Cardiac septum (tissue), 1 donor: ENCODE measurements at regions not wholly inside any gene's neighbourhood (a gene's known extent, or its start where the extent isn't known, plus 50 kb on each side); places are given as distances from the start of the nearest gene placed in this dataset.

Experiments
- DNase-seq: peaks from one replicate; pipeline ENCODE4 v3.0.0-alpha.2; 2020; ENCODE audit warnings: low spot score
- intact Hi-C: fragments of 100-400 bp; cut with DNase I; formaldehyde crosslinking; loops from one replicate; pipeline ENCODE4 v1.14.0; 2022
- donor health status: DM: no; HTN: no; CAD: no.

DNA sequence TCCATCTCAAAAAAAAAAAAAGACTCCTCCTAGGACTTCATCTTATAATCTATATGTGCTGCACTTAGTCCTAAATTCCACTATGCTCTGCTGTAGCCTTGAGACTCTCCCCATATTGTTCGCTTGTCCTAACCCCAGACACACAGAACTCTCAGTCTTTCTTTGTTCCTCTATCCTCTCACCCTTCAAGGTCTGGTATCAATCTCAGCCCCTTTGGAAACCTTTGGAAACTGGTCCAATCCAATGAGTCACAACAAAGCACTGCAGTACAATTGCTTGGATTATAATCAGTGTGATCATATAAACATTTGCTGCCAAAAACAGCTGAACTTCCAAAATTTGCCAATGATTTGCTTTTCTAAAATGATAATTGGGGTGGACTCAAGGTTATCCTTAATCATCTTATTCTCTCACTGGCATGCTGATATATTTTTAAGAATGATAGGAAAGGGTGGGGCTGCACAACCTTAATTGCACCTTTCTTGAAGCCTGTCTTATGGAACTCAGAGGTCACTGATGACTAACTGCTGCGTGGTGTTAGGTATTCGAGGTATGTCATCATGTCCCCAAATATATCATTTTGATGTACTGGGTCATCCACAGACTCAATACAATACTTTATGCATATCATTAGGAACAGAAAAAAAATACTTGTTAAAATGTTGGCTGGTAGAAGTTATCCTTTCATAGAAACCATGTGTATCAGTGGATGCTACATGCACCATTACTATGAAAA is 756.7 kb downstream of the NR2F2 start:
- intact Hi-C loops = no loop called here
- no peak for DNase-seq

DNA sequence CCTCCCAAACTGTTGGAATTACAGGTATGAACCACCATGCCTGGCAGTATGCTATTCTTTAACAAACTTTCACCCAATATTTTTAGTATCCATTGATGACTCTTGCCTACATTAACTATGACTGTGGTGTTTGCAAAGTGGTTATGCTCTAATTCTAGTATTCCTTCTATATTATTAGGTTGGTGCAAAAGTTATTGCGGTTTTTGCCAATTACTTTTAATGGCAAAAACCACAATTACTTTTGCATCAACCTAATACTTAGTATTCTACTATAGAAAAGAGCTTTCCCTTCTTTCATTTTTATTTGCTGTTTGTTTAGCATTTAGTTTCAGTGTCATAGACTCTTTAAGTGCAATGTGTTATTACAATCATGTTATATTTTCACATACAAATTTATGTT is 760.6 kb downstream of the NR2F2 start:
- intact Hi-C loops = no loop called here
- no peak for DNase-seq

DNA sequence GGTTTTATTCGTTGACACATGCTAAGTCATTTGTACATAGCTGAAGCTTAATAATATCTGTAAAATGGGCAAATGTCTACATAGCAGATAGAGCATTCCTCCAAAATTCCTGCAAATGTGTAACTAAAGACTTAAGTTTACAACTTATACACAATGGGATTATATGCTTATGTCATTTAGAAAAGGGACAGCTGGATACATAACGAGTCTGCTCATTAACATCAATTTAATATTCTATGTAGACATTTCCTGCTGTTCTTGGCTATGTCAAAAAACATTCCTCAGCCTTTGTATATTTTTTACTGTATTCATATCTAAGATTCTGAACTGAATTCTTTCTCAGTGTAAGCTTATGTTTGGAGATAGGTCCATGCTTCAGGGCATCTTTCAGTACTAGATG is 762.2 kb downstream of the NR2F2 start:
- intact Hi-C loops = no loop called here
- no peak for DNase-seq

- DNase-seq = no peak
- intact Hi-C loops = no loop called here
Measured at GRCh38 chr15:97096303-97096835, 765.9 kb downstream of the NR2F2 start.

DNA sequence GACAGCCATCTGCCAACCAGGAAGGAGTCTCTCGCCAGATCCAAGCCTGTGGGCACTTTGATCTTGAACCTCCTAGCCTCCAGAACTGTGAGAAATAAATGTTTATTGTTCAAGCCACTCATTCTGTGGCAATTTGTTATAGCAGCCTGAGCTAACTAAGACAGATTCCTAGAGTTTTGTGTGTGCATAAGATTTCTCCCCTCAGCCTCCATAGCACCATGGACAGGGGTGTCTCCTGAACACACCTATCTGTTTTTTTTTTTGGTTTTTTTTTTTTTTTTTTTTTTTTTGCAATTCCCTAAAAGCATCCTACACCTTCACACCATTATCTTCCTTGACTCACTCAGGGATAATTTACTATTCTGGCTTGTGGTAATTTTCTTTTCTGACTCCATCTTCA is 768.5 kb downstream of the NR2F2 start:
- DNase-seq = no peak
- intact Hi-C loops = no loop called here

DNA sequence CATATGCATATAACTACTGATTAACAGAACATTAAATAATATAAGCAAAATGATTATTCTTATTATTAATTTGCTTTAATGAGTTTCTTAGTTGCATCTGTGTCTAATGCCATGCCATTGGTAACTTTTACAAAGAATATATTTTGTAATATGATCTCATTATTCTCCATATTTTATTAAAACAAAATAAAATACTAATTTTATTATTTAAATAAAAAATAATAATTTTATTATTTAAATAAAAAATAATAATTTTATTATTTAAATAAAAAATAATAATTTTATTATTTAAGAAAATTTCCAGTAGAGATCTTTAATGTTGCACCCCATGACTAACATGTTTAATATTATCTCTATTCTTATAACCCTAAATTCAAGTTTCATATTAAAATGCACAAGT is 771.1 kb downstream of the NR2F2 start:
- DNase-seq = no peak
- intact Hi-C loops = no loop called here

DNA sequence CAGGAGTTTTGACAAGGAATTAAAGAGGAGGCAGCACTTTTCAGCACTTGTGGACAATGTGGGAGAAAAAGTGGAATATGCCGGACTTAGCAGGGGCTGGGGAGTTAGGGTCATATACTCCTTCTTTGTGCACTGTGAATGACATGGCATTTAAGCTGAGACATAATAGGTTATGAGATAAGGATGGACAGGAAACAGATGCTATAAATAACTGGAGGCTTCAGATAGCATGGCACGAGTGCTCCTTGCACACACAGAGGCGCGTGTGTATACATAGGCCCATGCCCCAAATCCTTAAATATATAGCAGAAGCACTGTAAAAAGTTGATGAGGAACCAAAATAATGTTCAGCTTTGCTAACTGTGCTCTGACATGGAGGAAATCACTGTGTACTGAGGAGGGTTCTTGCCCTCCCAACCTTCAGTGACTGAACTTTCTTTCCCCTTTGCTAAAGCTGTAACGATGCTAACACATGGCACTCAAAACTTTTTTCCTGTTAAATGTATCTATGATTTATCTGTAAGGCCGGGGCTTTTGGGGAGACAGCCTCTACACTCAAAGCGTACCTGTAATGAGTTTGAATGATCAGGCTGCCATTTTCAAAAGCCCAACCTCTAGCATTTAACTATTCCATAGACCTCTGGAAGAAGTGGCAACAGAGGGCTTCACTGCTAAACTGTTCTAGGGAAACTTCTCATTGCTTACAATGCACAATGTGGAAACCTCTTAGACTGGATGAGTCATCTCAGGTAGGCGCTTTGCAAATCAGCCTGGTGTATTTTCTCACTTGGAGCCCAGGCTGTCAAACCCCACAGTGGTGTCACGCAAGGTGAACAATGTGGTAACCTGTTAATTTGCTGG is 784.6 kb downstream of the NR2F2 start:
- DNase-seq = no peak

GRCh38 chr15:97115761-97116070 is 785.2 kb downstream of the NR2F2 start:
- intact Hi-C loops = no loop called here
- DNase-seq = no peak

More for the DNA sequence above, 784.6 kb downstream of the NR2F2 start:
- intact Hi-C loops = no loop called here

GRCh38 chr15:97124790-97125189 is 794.3 kb downstream of the NR2F2 start:
- DNase-seq = no peak
- intact Hi-C loops = no loop called here

- intact Hi-C loops = no loop called here
- no peak for DNase-seq
Measured at GRCh38 chr15:97126553-97127233, 796.2 kb downstream of the NR2F2 start.

GRCh38 chr15:97129674-97130073 is 799.2 kb downstream of the NR2F2 start:
- no peak for DNase-seq
- intact Hi-C loops = no loop called here

GRCh38 chr15:97140216-97140615 is 809.7 kb downstream of the NR2F2 start:
- intact Hi-C loops = no loop called here
- DNase-seq = no peak

- no peak for DNase-seq
- intact Hi-C loops = no loop called here
Measured at GRCh38 chr15:97141360-97141759, 810.9 kb downstream of the NR2F2 start.

DNA sequence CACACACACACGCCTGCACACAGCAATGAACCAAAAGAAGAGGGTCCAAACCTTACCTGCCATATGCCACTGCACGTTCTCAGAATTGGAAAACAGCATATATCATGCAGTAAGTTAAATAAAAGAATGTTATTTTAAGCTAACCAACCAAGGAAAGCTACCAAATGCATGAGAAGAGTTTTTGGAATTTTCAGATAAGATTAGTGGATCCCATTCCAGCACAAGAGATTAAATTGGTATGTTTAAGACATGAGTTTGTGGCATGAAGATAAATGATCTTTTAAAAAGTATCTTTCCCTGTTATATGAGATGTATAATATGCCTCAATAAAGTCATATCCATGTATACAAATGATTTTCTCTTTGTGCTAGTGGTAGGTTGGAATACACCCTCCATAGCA is 811.4 kb downstream of the NR2F2 start:
- DNase-seq = no peak
- intact Hi-C loops = no loop called here

DNA sequence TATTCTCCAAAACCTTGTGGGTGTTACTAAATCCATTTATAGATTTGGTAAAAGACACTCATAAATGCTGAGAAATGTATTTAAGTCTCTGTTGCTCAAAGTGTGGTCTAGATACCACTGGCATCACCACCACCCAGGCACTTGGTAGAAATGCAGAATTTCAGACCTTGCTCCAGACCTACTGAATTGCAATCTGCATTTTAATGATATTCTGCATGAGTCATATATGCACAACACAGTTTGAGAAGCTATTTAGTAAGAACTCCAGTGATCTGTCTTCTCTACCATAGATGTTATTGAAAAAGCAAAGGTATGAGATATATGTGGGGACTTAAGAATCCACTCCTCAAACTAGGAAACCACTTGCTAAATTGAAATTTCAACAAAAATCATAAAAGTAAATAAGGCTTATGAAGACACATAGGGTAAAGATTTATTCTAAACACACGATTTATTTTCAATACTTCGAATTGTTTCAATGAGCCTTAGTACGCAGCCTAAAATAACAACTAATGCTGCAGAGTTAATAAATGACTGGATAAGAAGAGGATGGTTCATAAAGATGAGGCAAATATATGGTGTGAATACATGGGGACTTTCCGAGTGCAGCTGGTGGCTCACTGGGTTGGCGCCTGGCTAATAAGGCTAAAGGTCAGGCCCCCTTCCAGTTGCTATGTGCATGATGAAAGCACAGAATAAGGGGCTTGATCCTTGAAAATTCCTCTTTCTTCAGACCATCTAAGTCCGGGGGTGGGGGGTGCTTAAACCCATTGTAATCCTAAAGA is 813.3 kb downstream of the NR2F2 start:
- DNase-seq = no peak
- intact Hi-C loops = no loop called here

DNA sequence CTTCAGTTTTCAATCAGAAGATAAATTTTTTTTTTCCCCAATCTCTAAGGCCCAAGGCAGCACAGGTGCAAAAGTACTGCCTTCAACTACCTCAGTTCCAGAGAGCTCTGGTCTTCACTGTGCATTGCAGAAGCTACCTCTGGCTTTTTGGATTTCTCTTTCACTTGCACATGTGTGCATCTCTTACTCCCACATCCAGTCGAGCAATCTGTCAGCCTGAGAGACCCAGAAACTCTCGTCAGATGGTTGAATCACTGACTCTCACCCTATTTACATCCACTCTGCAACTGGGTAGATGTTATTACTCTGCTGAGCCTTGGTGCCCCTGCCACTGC is 813.8 kb downstream of the NR2F2 start:
- no peak for DNase-seq
- intact Hi-C loops = no loop called here

GRCh38 chr15:97146929-97147870 is 813.3 kb upstream of the ARRDC4 start:
- DNase-seq = no peak
- intact Hi-C loops = no loop called here

DNA sequence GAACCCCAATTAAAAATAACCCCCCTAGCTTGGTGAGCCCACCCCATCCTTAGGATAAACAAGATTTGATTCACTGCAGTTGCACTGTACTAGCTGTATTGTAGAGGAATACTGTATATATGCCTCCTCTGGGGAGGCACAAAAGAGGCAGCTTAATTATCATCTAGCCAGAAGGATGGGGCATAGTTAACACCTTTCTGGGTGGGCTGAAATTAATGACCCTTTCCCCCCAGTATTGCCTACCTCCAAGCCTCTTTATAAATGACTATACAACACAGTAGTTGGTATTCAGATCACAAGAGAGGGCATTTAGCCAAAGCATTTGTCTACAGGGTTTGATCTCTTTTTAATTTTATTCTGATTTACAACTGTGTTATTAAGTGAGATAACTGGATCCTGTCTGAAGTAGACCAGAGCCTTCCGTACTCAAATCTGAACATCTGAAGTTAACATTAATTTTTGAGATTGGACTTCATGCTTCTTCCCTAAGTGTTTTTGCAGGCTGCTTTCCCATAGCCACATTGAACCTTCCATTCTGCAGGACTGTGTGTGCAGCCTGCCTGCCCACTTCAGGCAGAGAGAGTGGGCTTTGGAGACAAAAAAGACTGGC is 807.0 kb upstream of the ARRDC4 start:
- intact Hi-C loops = no loop called here

More for the DNA sequence above, 807.0 kb upstream of the ARRDC4 start:
- DNase-seq = no peak
